ENCODE measurements at regions not wholly inside any gene's neighbourhood (a gene's known extent, or its start where the extent isn't known, plus 50 kb on each side); places are given as distances from the start of the nearest gene placed in this dataset.

GRCh38 chr15:61299075-61299763 lies 70.1 kb upstream of the RORA start:
- Histone ChIP-seq H2AFZ (ENCODE audit: low read length) (no peak overlapping the region), H3K4me3 (ENCODE audit: low read length) (no peak overlapping the region), H3K4me2 (ENCODE audit: low read depth, low read length, poor library complexity, severe bottlenecking) (no peak overlapping the region), H3K27me3 (ENCODE audit: low read length) (no peaks in the 10 kb centered on the region), H3K9me2 (replicated peaks; ENCODE audit: insufficient read depth, low read length) (no peaks in the 10 kb centered on the region), H3K79me2 (ENCODE audit: low read length) (no peaks in the 10 kb centered on the region), H3K9ac (ENCODE audit: low read length) (no peak overlapping the region), H3K4me1 (ENCODE audit: low read length) (no peaks in the 10 kb centered on the region), H3K36me3 (ENCODE audit: insufficient read depth, low read length) (no peaks in the 10 kb centered on the region), H3K27ac (ENCODE audit: low read length) (no peak overlapping the region), H4K20me1 (ENCODE audit: insufficient read depth, low read depth, low read length) (no peaks in the 10 kb centered on the region), H3K9me3 (ENCODE audit: low read length) (no peaks in the 10 kb centered on the region)
- no peak for DNase-seq

GRCh38 chr15:61295239-61295638 lies 66.1 kb upstream of the RORA start:
- DNase-seq = no peak
- Histone ChIP-seq H3K4me2 (ENCODE audit: low read depth, low read length, poor library complexity, severe bottlenecking) (no peak overlapping the region), H3K9ac (ENCODE audit: low read length) (no peak overlapping the region), H3K36me3 (ENCODE audit: insufficient read depth, low read length) (no peaks in the 10 kb centered on the region), H3K79me2 (ENCODE audit: low read length) (no peaks in the 10 kb centered on the region), H3K27ac (ENCODE audit: low read length) (no peak overlapping the region), H3K9me2 (replicated peaks; ENCODE audit: insufficient read depth, low read length) (no peaks in the 10 kb centered on the region), H3K27me3 (ENCODE audit: low read length) (no peaks in the 10 kb centered on the region), H3K4me1 (ENCODE audit: low read length) (no peaks in the 10 kb centered on the region), H4K20me1 (ENCODE audit: insufficient read depth, low read depth, low read length) (no peaks in the 10 kb centered on the region), H2AFZ (ENCODE audit: low read length) (no peak overlapping the region), H3K4me3 (ENCODE audit: low read length) (no peak overlapping the region), H3K9me3 (ENCODE audit: low read length) (no peaks in the 10 kb centered on the region)

- H3K27me3 ChIP-seq (ENCODE audit: low read length) = no peaks in the 10 kb centered on the region
Measured at GRCh38 chr15:61282661-61283060, 53.6 kb upstream of the RORA start.

GRCh38 chr15:61281328-61281727 lies 52.2 kb upstream of the RORA start:
- Histone ChIP-seq H4K20me1 (ENCODE audit: insufficient read depth, low read depth, low read length) (no peaks in the 10 kb centered on the region), H3K9ac (ENCODE audit: low read length) (no peak overlapping the region), H3K4me2 (ENCODE audit: low read depth, low read length, poor library complexity, severe bottlenecking) (no peak overlapping the region), H3K36me3 (ENCODE audit: insufficient read depth, low read length) (no peaks in the 10 kb centered on the region), H3K27me3 (ENCODE audit: low read length) (no peaks in the 10 kb centered on the region), H3K79me2 (ENCODE audit: low read length) (no peaks in the 10 kb centered on the region), H2AFZ (ENCODE audit: low read length) (no peak overlapping the region), H3K4me1 (ENCODE audit: low read length) (no peaks in the 10 kb centered on the region), H3K27ac (ENCODE audit: low read length) (no peak overlapping the region), H3K9me3 (ENCODE audit: low read length) (no peaks in the 10 kb centered on the region), H3K9me2 (replicated peaks; ENCODE audit: insufficient read depth, low read length) (no peaks in the 10 kb centered on the region), H3K4me3 (ENCODE audit: low read length) (no peak overlapping the region)
- no peak for DNase-seq

More at GRCh38 chr15:61282661-61283060, 53.6 kb upstream of the RORA start:
- no peak overlapping the region for H3K4me2 ChIP-seq (ENCODE audit: low read depth, low read length, poor library complexity, severe bottlenecking)
- H2AFZ ChIP-seq (ENCODE audit: low read length) = no peak overlapping the region
- no peaks in the 10 kb centered on the region for H3K36me3 ChIP-seq (ENCODE audit: insufficient read depth, low read length)
- no peaks in the 10 kb centered on the region for H4K20me1 ChIP-seq (ENCODE audit: insufficient read depth, low read depth, low read length)
- no peak overlapping the region for H3K27ac ChIP-seq (ENCODE audit: low read length)
- no peaks in the 10 kb centered on the region for H3K9me2 ChIP-seq (replicated peaks; ENCODE audit: insufficient read depth, low read length)
- DNase-seq = no peak
- no peaks in the 10 kb centered on the region for H3K9me3 ChIP-seq (ENCODE audit: low read length)
- H3K9ac ChIP-seq (ENCODE audit: low read length) = no peak overlapping the region
- H3K79me2 ChIP-seq (ENCODE audit: low read length) = no peaks in the 10 kb centered on the region
- no peak overlapping the region for H3K4me3 ChIP-seq (ENCODE audit: low read length)
- no peaks in the 10 kb centered on the region for H3K4me1 ChIP-seq (ENCODE audit: low read length)

Measured in Karpas-422 (cell line).